Fibroblast of lung (primary cell): ENCODE measurements at regions not wholly inside any gene's neighbourhood (a gene's known extent, or its start where the extent isn't known, plus 50 kb on each side); places are given as distances from the start of the nearest gene placed in this dataset.

Experiments
- DNase-seq, 2 donors: peaks; one replicate each; pipeline versions ENCODE4 v3.0.0 to v3.0.0-alpha.2; 2010; ENCODE audit warnings: low read depth in 2 of 2
- H2AFZ ChIP-seq: 2 replicates; pipeline ENCODE4 v1.5.1; 2012; ENCODE audit warnings: low read length, control low read depth, inconsistent platforms
- H3K27ac ChIP-seq: 2 replicates; pipeline ENCODE4 v1.5.1; 2011; ENCODE audit warnings: low read length, control low read depth; ENCODE audit not compliant: insufficient read depth
- H3K27me3 ChIP-seq: 2 replicates; pipeline ENCODE4 v1.5.1; 2011; ENCODE audit warnings: mild to moderate bottlenecking, low read length; ENCODE audit not compliant: control insufficient read depth, insufficient read depth
- H3K36me3 ChIP-seq: 2 replicates; pipeline ENCODE4 v1.5.1; 2011; ENCODE audit warnings: low read length; ENCODE audit not compliant: control insufficient read depth, insufficient read depth
- H3K4me1 ChIP-seq: 2 replicates; pipeline ENCODE4 v1.5.1; 2011; ENCODE audit warnings: low read length; ENCODE audit not compliant: control insufficient read depth, insufficient read depth; ENCODE audit errors: extremely low read depth
- H3K4me2 ChIP-seq: 2 replicates; pipeline ENCODE4 v1.5.1; 2011; ENCODE audit warnings: low read length, control low read depth; ENCODE audit not compliant: insufficient read depth; ENCODE audit errors: extremely low read depth
- H3K4me3 ChIP-seq, 4 experiments: fragments of 200-600 bp in 1 of 4; sonication (generic) in 1 of 4; replicated peaks in 1 of 4; 2 replicates each; pipeline ENCODE4 v1.5.1; 2011 to 2016; ENCODE audit warnings: low read length in 4 of 4, low read depth in 3 of 4, mild to moderate bottlenecking in 3 of 4, control low read depth in 2 of 4, inconsistent platforms in 1 of 4, mixed read lengths in 1 of 4; ENCODE audit not compliant: insufficient read depth in 1 of 4; ENCODE audit errors: control extremely low read depth in 1 of 4
- H3K79me2 ChIP-seq: 2 replicates; pipeline ENCODE4 v1.5.1; 2012; ENCODE audit warnings: mild to moderate bottlenecking, low read length, inconsistent platforms; ENCODE audit not compliant: control insufficient read depth, insufficient read depth
- H3K9ac ChIP-seq: 2 replicates; pipeline ENCODE4 v1.5.1; 2011; ENCODE audit warnings: mild to moderate bottlenecking, low read length, control low read depth; ENCODE audit not compliant: insufficient read depth
- H3K9me3 ChIP-seq: 2 replicates; pipeline ENCODE4 v1.5.1; 2012; ENCODE audit warnings: low read depth, low read length; ENCODE audit not compliant: control insufficient read depth, insufficient read depth
- H4K20me1 ChIP-seq: 2 replicates; pipeline ENCODE4 v1.5.1; 2011; ENCODE audit warnings: low read length; ENCODE audit not compliant: control insufficient read depth, insufficient read depth; ENCODE audit errors: extremely low read depth
- CTCF ChIP-seq, 2 donors: IDR thresholded peaks in 1 of 2; conservative IDR thresholded peaks in 1 of 2; 1 replicate in 1 of 2; 2 replicates in 1 of 2; pipeline ENCODE4 v1.5.1; 2011 to 2012; ENCODE audit warnings: low read length in 2 of 2, control low read depth in 1 of 2, inconsistent platforms in 1 of 2, low read depth in 1 of 2, mild to moderate bottlenecking in 1 of 2
- EZH2 ChIP-seq: IDR thresholded peaks from 2 replicates; pipeline ENCODE4 v1.5.1; 2012; ENCODE audit warnings: low read length, control low read depth, mild to moderate bottlenecking; ENCODE audit errors: missing control alignments

- H3K27me3 ChIP-seq = no peaks in the 10 kb centered on the region
- H3K9ac ChIP-seq = no peak overlapping the region
- H3K9me3 ChIP-seq = no peaks in the 10 kb centered on the region
- no peaks in the 10 kb centered on the region for H3K36me3 ChIP-seq
- H3K4me3 ChIP-seq = no peak overlapping the region
- H3K79me2 ChIP-seq = no peaks in the 10 kb centered on the region
- no peaks in the 10 kb centered on the region for H4K20me1 ChIP-seq
- DNase-seq = no peak
- TF ChIP-seq CTCF (conservative IDR thresholded peaks at IDR 0.05 in 1 of 2, IDR thresholded peaks at IDR 0.05 in 1 of 2; ENCODE audit: low read depth in 1 of 2, low read length in 2 of 2) = no peak
- no peak for TF ChIP-seq EZH2
- no peaks in the 10 kb centered on the region for H3K4me1 ChIP-seq
- H3K27ac ChIP-seq = no peak overlapping the region
- no peak overlapping the region for H2AFZ ChIP-seq
- no peak overlapping the region for H3K4me2 ChIP-seq
Measured at GRCh38 chr6:84860920-84861319, 96.5 kb upstream of the TBX18 start.

DNA sequence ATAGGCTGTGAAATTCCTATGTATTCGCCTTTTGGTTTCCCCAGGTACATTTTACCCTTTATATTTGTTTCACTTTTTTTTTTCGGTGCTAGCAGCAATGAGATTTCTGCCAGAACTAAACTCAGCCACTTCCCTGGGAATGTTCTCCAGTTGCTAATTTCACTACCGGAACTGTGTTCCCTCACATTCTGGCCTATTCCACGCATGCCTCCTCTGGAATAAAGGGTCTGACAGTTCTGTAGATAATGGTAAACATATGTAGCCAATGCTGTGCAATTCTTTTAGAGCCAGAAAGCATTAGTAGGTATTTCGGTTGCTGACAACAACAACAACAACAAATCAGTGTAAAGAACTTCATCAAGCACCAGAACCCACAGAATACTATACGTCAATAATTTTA is 96.1 kb upstream of the TBX18 start:
- Histone ChIP-seq H2AFZ (no peak overlapping the region), H3K27ac (no peak overlapping the region), H3K4me3 (no peak overlapping the region), H3K27me3 (no peaks in the 10 kb centered on the region), H3K9me3 (no peaks in the 10 kb centered on the region), H3K4me2 (no peak overlapping the region), H3K4me1 (no peaks in the 10 kb centered on the region), H3K36me3 (no peaks in the 10 kb centered on the region), H3K79me2 (no peaks in the 10 kb centered on the region), H3K9ac (no peak overlapping the region), H4K20me1 (no peaks in the 10 kb centered on the region)
- TF ChIP-seq EZH2 = no peak
- TF ChIP-seq CTCF (conservative IDR thresholded peaks at IDR 0.05 in 1 of 2, IDR thresholded peaks at IDR 0.05 in 1 of 2; ENCODE audit: low read depth in 1 of 2, low read length in 2 of 2) = no peak
- no peak for DNase-seq

DNA sequence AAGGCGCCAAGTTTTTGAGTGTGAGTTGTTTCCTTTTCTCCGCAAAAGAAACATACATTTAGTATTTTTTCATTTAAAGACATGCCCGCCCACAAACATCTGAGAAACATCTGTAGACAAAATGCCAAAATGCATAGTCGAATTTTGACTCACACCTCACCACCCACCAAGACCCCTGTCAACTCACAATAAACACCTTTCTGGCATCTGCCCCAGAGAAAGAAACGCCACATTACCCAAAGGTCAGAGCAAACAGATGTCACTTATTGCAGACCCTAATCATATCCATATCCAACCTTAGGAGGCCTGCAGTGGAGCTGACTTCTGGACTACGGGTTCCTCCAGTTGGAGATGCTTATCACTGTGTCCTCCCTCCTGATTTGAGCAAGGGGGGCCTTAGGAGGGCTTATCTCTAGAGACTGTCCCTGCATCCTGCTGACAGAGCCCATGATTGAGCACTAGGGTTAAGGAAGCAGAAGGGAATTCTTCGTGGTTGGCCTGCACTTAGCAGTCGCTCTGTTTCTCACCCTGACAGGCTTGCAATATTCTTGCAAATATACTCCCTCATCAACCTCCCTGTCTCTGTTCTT is 90.5 kb upstream of the TBX18 start:
- H2AFZ ChIP-seq = no peak overlapping the region
- TF ChIP-seq CTCF (conservative IDR thresholded peaks at IDR 0.05 in 1 of 2, IDR thresholded peaks at IDR 0.05 in 1 of 2; ENCODE audit: low read depth in 1 of 2, low read length in 2 of 2) (no peak), EZH2 (no peak)
- H3K4me2 ChIP-seq = no peak overlapping the region
- H3K9ac ChIP-seq = no peak overlapping the region
- no peaks in the 10 kb centered on the region for H3K9me3 ChIP-seq
- no peak overlapping the region for H3K27ac ChIP-seq
- no peak for DNase-seq
- H3K27me3 ChIP-seq = no peaks in the 10 kb centered on the region
- H3K79me2 ChIP-seq = no peaks in the 10 kb centered on the region
- no peaks in the 10 kb centered on the region for H4K20me1 ChIP-seq
- H3K36me3 ChIP-seq = no peaks in the 10 kb centered on the region
- no peaks in the 10 kb centered on the region for H3K4me1 ChIP-seq
- no peak overlapping the region for H3K4me3 ChIP-seq
